HG03175 (cell line): ENCODE measurements at regions not wholly inside any gene's neighbourhood (a gene's known extent, or its start where the extent isn't known, plus 50 kb on each side); places are given as distances from the start of the nearest gene placed in this dataset.

Experiments used
- ATAC-seq: cut with Tn5 transposase; IDR thresholded peaks from one replicate; pipeline ENCODE4 v1.9.1; 2021; ENCODE audit warnings: mild to moderate bottlenecking, moderate library complexity; ENCODE audit not compliant: unreplicated experiment

GRCh38 chr7:50210706-50211115 lies 93.8 kb upstream of the IKZF1 start:
- no peak for ATAC-seq

GRCh38 chr7:50209461-50210135 lies 94.9 kb upstream of the IKZF1 start:
- ATAC-seq: no peak

- ATAC-seq: no peak
Measured at GRCh38 chr7:50208378-50208982, 96.0 kb upstream of the IKZF1 start.

GRCh38 chr7:50207686-50208255 lies 96.7 kb upstream of the IKZF1 start:
- ATAC-seq: no peak

GRCh38 chr7:50207251-50207564 lies 97.3 kb upstream of the IKZF1 start:
- no peak for ATAC-seq

- ATAC-seq: no peak
Measured at GRCh38 chr7:50206453-50207250, 97.9 kb upstream of the IKZF1 start.

GRCh38 chr7:50205011-50205410 lies 99.5 kb upstream of the IKZF1 start:
- no peak for ATAC-seq

GRCh38 chr7:50204581-50204980 lies 99.9 kb upstream of the IKZF1 start:
- ATAC-seq: no peak

GRCh38 chr7:50203521-50203920 lies 101.0 kb upstream of the IKZF1 start:
- no peak for ATAC-seq

- ATAC-seq: no peak
Measured at GRCh38 chr7:50202052-50202555, 102.4 kb upstream of the IKZF1 start.

GRCh38 chr7:50199824-50200223 lies 104.7 kb upstream of the IKZF1 start:
- ATAC-seq: no peak

GRCh38 chr7:50197549-50197948 lies 104.5 kb upstream of the ZPBP start:
- no peak for ATAC-seq

- no peak for ATAC-seq
Measured at GRCh38 chr7:50196719-50197118, 103.7 kb upstream of the ZPBP start.

GRCh38 chr7:50190776-50191175 lies 97.7 kb upstream of the ZPBP start:
- no peak for ATAC-seq

GRCh38 chr7:50189371-50189770 lies 96.3 kb upstream of the ZPBP start:
- ATAC-seq: no peak

- ATAC-seq: no peak
Measured at GRCh38 chr7:50185951-50186682, 93.1 kb upstream of the ZPBP start.

GRCh38 chr7:50185208-50185607 lies 92.2 kb upstream of the ZPBP start:
- no peak for ATAC-seq

- no peak for ATAC-seq
Measured at GRCh38 chr7:50184271-50184990, 91.4 kb upstream of the ZPBP start.

- no peak for ATAC-seq
Measured at GRCh38 chr7:50182759-50183158, 89.7 kb upstream of the ZPBP start.

GRCh38 chr7:50181081-50181480 lies 88.0 kb upstream of the ZPBP start:
- no peak for ATAC-seq
